Muscle layer of duodenum (tissue), 2 donors: ENCODE measurements at regions not wholly inside any gene's neighbourhood (a gene's known extent, or its start where the extent isn't known, plus 50 kb on each side); places are given as distances from the start of the nearest gene placed in this dataset.

Experiments used
- H3K27ac ChIP-seq: one replicate; pipeline ENCODE4 v1.7.0; 2013; ENCODE audit warnings: mild to moderate bottlenecking, low read length
- H3K27me3 ChIP-seq: one replicate; pipeline ENCODE4 v1.7.0; 2013; ENCODE audit warnings: low read depth, mild to moderate bottlenecking, control low read depth, low read length
- H3K36me3 ChIP-seq, 2 donors: one replicate each; pipeline ENCODE4 v1.7.0; 2013; ENCODE audit warnings: low read length in 2 of 2, control low read depth in 1 of 2, mild to moderate bottlenecking in 1 of 2; ENCODE audit not compliant: insufficient read depth in 2 of 2, control insufficient read depth in 1 of 2
- H3K4me1 ChIP-seq, 2 donors: one replicate each; pipeline ENCODE4 v1.7.0; 2013; ENCODE audit warnings: low read length in 2 of 2, mild to moderate bottlenecking in 2 of 2, control low read depth in 1 of 2, moderate library complexity in 1 of 2; ENCODE audit not compliant: insufficient read depth in 2 of 2, control insufficient read depth in 1 of 2
- H3K4me3 ChIP-seq, 2 donors: one replicate each; pipeline ENCODE4 v1.7.0; 2013; ENCODE audit warnings: low read length in 2 of 2, low read depth in 1 of 2, mild to moderate bottlenecking in 1 of 2
- H3K9me3 ChIP-seq, 2 donors: one replicate each; pipeline ENCODE4 v1.7.0; 2013; ENCODE audit warnings: low read length in 2 of 2, control low read depth in 1 of 2, mild to moderate bottlenecking in 1 of 2; ENCODE audit not compliant: control insufficient read depth in 1 of 2
- donor health status: healthy.

DNA sequence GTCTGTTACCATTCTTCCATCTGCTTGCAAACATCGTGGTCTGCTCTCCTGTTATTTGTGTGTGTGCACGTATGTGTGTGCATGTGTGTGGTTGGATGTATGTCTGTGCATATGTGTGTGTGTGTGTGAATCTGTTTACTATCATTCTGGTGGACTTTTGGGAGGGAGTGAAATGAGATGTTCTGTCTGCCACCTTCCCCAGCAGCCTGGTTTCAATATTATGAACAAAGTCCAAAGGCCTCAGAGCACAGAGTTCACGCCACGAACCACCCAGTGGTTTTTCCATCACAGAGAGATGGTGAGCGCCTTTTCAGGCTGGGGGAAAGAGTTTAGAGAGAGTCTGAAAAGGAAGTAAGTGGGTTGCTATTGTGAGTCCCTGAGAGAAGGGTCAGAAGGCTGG, 67.1 kb upstream of the YWHAQ start:
- Histone ChIP-seq H3K4me1 (peaks cover 0 to 8% of the 10 kb centered on the region in 2 donors), H3K9me3 (no peaks in the 10 kb centered on the region), H3K36me3 (peaks cover 0 to under 1% of the 10 kb centered on the region in 2 donors), H3K27ac (no peak overlapping the region), H3K27me3 (no peaks in the 10 kb centered on the region), H3K4me3 (no peak overlapping the region)

DNA sequence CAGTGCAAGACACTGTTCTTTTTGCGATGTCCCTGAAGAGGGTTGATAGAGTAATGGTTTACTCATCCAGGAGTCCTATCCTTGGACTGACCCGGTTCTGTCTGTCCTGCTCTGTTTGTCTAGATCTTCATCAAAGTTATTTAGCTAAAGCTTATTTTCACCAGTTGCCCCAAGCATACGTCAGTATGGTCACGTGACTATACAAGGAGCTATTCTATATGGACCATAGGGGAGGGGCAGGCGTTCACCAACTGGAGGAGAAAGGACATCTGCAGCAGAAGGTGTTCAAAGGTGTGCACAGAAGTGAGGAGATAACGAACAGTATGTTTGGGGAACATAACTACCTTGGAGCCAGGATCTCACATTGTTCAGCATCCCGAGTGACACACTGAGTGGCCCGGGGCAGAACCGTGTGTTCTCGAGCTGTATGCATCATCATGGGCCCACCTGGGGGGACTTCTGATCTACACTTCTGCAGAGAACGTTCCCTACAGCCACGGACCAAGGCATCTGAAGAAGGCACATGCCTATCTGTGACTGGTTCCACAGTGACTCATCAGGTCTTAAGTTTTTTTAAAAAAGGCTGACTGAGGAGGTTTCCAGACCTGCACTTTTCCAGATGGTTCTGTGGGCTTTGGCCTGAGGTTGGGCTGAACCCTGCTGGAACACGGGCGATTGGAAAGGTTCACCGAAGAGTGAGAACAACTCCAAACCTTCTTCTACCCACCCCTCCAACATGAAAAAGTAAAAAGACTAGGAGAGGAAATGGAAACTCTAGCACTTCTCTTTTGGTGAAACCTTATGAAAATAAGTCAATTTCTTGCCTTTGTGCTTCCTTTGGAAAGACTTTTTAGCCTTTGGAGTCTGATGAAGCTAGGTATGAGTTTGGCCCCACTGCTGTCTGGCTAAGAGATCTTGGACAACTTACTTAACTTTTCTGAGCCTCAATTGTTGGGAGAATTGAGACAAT, 68.6 kb upstream of the YWHAQ start:
- no peak overlapping the region for H3K4me3 ChIP-seq
- no peaks in the 10 kb centered on the region for H3K36me3 ChIP-seq
- H3K27me3 ChIP-seq: no peaks in the 10 kb centered on the region
- H3K27ac ChIP-seq: no peak overlapping the region
- H3K4me1 ChIP-seq: peaks cover 0 to 5% of the 10 kb centered on the region in 2 donors
- H3K9me3 ChIP-seq: no peaks in the 10 kb centered on the region

DNA sequence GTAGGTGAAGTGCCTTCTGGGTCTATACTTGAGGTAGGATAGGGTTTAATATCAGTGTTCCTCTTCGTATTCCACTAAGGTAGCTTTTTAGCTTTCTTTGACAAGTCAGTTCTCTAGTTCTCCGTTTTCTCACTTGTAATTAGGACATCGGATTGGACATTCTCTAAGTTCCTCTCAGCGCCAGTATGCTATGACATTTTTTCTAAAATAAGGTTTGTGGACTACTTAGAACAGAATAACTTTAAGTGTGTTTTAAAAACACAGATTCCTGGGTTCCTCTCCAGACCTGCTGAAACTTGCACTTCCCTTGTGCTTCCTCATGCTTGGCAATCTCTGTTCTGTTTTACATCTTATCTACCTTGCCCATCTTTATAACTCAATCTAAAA, 69.3 kb upstream of the YWHAQ start:
- no peaks in the 10 kb centered on the region for H3K36me3 ChIP-seq
- H3K27ac ChIP-seq: no peak overlapping the region
- no peak overlapping the region for H3K4me3 ChIP-seq
- no peaks in the 10 kb centered on the region for H3K9me3 ChIP-seq
- H3K27me3 ChIP-seq: no peaks in the 10 kb centered on the region
- peaks cover 0 to 5% of the 10 kb centered on the region in 2 donors for H3K4me1 ChIP-seq

GRCh38 chr2:9702604-9703084, 71.8 kb upstream of the YWHAQ start:
- peaks cover 0 to 5% of the 10 kb centered on the region in 2 donors for H3K4me1 ChIP-seq
- H3K27ac ChIP-seq: no peak overlapping the region
- H3K4me3 ChIP-seq: no peak overlapping the region
- H3K9me3 ChIP-seq: no peaks in the 10 kb centered on the region
- H3K27me3 ChIP-seq: no peaks in the 10 kb centered on the region
- H3K36me3 ChIP-seq: no peaks in the 10 kb centered on the region

DNA sequence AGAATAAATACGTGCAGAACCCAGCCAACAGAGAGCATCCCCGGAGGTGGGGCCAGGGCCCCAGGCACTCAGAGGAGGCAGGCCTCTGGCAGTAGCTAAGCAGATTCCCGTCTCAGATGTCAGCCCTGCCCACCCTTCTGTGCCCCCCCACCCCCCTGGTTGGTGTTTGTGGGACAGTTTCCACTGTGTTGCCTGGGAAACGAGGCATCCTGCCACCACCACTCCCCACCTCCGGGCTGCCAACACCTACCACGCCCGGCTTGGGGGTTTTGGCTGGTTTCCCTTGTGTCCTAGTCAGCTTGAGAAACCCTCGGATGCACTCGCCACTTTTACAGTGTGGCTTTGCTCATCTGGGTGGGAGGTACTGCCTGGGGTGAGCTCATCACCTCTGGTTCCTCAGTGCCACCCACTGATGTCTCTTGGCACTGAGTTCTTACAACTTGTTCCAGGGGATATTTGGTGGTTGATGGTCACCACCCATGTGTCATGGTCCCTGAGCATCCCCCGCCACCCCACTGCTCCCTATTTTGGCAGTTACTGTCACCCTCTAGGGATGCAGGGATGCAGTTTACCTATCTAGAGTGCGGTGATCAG, 72.4 kb upstream of the YWHAQ start:
- H3K27me3 ChIP-seq: no peaks in the 10 kb centered on the region
- no peak overlapping the region for H3K27ac ChIP-seq
- peaks cover 0 to 5% of the 10 kb centered on the region in 2 donors for H3K4me1 ChIP-seq
- no peaks in the 10 kb centered on the region for H3K36me3 ChIP-seq
- H3K4me3 ChIP-seq: no peak overlapping the region
- H3K9me3 ChIP-seq: no peaks in the 10 kb centered on the region

GRCh38 chr2:9703701-9704221, 73.0 kb upstream of the YWHAQ start:
- Histone ChIP-seq H3K4me1 (peaks cover 0 to 5% of the 10 kb centered on the region in 2 donors), H3K9me3 (no peaks in the 10 kb centered on the region), H3K36me3 (no peaks in the 10 kb centered on the region), H3K27me3 (no peaks in the 10 kb centered on the region), H3K27ac (no peak overlapping the region), H3K4me3 (no peak overlapping the region)

GRCh38 chr2:9704600-9704999, 73.8 kb upstream of the YWHAQ start:
- Histone ChIP-seq H3K4me1 (peaks cover 0 to 5% of the 10 kb centered on the region in 2 donors), H3K4me3 (no peak overlapping the region), H3K27ac (no peak overlapping the region), H3K9me3 (no peaks in the 10 kb centered on the region), H3K36me3 (no peaks in the 10 kb centered on the region), H3K27me3 (no peaks in the 10 kb centered on the region)

DNA sequence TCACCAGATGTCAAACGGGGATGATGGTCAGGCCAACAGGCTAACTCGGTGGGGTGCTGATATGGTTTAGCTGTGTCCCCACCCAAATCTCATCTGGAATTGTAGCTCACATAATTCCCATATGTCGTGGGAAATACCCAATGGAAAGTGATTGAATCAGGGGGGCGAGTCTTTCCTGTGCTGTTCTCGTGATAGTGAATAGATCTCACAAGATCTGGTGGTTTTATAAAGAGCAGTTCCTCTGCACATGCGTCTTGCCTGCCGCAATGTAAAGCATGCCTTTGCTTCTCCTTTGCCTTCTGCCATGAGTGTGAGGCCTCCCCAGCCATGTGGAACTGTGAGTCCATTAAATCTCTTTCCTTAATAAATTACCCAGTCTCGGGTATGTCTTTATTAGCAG, 74.4 kb upstream of the YWHAQ start:
- Histone ChIP-seq H3K4me3 (no peak overlapping the region), H3K27me3 (no peaks in the 10 kb centered on the region), H3K27ac (no peak overlapping the region), H3K4me1 (peaks cover 0 to 5% of the 10 kb centered on the region in 2 donors), H3K9me3 (no peaks in the 10 kb centered on the region), H3K36me3 (no peaks in the 10 kb centered on the region)

GRCh38 chr2:9707008-9707407, 76.2 kb upstream of the YWHAQ start:
- no peaks in the 10 kb centered on the region for H3K9me3 ChIP-seq
- no peak overlapping the region for H3K27ac ChIP-seq
- H3K4me3 ChIP-seq: no peak overlapping the region
- no peaks in the 10 kb centered on the region for H3K36me3 ChIP-seq
- H3K27me3 ChIP-seq: no peaks in the 10 kb centered on the region
- peaks cover 0 to 5% of the 10 kb centered on the region in 2 donors for H3K4me1 ChIP-seq

- H3K4me1 ChIP-seq: peaks cover 0 to 5% of the 10 kb centered on the region in 2 donors
- H3K9me3 ChIP-seq: no peaks in the 10 kb centered on the region
- H3K36me3 ChIP-seq: no peaks in the 10 kb centered on the region
- H3K4me3 ChIP-seq: no peak overlapping the region
- no peaks in the 10 kb centered on the region for H3K27me3 ChIP-seq
- no peak overlapping the region for H3K27ac ChIP-seq
Measured at GRCh38 chr2:9707611-9708160, 76.9 kb upstream of the YWHAQ start.
